GM18870 (cell line): ENCODE measurements at regions not wholly inside any gene's neighbourhood (a gene's known extent, or its start where the extent isn't known, plus 50 kb on each side); places are given as distances from the start of the nearest gene placed in this dataset.
A peak's percentile ranks its signal among the peaks of the same experiment; 100 is the strongest.

Experiments
- ATAC-seq: cut with Tn5 transposase; IDR thresholded peaks from one replicate; pipeline ENCODE4 v1.9.1; 2021; ENCODE audit warnings: moderate library complexity; ENCODE audit not compliant: unreplicated experiment

DNA sequence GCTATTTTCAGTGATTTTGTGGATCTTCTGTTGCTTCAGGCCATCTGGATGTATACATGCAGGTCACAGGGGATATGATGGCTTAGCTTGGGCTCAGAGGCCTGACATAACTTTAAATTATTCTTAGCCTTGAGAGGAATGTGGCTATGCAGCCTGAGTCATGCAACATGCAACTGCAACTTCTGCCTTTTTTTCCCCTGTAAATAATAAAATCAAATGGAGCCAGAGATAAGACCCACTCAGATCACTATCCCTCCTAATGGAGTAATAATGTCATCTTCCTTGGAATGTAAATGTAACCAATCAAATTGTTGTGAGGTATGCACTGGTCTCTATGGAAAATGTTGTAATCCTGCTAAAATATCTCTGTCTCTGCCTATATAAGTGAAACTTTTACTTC, 54.9 kb downstream of the MAGEB17 start:
- no peak for ATAC-seq

DNA sequence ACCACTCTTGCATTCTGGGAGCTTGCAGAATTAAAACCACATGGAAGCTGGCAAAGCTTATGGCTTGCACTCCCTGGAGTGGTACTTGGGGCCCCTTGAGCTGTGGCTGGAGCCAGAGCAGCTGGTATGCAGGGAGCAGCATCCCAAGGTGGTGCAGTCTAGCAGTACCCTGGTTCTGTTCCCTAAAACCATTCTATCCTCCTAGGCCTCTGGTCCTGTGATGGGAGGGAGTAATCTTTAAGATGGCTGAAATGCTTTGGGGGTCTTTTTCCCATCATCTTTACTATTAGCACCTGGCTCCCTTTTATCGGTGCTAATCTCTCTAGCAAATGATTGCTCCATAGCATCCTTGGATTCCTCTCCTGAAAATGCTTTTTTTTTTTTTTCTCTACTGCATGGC, 56.1 kb downstream of the MAGEB17 start:
- no peak for ATAC-seq

DNA sequence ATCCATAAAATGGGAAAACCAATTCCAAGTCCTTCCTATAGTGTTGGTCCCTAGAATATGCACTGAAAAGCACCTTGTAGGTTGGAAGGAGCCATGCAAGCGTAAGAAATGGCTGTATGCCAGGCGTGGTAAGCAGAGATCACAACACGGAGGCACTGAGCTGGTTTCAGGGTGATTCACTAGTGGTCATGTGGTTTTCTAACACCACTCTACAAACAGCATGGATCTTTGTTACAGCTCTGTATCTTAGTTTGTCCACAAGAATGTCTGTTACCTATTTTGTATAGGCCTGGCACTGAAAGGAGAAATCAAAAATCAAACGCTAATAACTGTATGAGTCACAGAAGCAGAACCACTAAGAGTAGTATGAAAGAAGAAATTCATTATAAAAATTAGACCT, 71.9 kb downstream of the MAGEB17 start:
- peak; percentile 86 for ATAC-seq

DNA sequence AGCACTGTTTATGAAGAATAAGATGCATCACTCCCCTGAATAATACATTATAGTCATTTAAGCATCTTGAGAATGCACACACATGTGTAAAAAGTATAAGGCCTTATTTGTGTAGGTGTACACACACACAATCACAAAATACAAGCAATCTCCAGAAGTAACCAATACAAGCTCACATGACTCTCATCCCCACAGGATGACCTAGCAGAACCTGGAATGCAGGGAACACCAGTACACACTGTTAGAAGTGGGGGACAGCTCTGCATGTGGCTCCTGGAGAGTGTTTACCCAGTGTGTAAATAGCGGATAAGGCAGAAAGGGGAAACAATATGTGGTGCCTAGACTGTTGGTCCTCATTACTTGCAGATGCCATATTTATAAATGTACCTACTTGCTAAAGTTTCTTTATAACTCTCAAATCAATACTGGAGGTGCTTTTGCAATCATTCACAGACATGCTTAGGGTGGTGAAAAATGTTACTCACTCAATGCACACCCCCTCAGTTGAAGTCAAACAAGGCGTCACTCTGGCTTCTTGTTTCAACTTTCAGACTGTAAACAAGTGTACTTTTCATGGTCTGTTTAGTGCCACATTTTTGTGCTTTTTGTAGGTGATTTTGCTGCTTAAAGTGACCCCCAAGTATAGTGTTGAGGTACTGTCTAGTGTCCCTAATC, 73.1 kb downstream of the MAGEB17 start:
- ATAC-seq, result no peak

DNA sequence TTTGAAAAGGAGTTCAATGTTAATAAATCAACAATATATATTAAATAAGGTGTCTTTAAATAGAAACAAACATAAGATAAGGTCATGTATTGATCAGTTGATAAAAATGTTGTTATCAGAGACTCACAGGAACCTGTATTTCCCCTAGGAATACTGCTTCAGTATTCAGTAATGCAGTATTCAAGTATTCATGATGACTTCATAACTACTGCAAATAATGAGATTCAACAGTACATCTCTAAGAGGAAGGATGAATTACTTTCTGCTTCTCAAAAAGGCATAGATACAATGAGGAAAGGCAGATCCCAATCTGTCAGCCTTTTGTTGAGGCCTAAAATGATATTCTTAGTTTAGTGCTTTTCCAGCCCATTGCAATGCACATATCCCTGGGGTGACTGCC, 73.7 kb downstream of the MAGEB17 start:
- no peak for ATAC-seq

DNA sequence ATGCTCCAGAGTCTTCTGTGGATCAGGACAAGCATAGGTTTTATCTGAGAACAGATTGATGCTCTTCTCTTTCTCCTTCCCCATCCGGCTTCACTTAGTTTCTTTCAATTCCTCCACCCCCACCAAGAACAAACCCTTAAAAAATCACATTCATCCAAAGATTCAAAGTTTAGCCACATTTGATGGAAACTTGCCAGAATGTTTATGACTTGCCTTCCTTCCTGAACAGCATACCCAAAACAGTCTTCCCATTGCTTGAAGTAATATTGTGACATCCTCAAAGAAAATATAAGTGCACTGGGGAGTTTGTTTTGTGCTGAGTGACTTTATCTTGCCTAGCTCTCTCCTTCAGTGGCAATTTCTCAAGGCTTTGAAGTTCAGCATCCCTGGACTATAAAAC, 83.0 kb downstream of the MAGEB17 start:
- no peak for ATAC-seq

DNA sequence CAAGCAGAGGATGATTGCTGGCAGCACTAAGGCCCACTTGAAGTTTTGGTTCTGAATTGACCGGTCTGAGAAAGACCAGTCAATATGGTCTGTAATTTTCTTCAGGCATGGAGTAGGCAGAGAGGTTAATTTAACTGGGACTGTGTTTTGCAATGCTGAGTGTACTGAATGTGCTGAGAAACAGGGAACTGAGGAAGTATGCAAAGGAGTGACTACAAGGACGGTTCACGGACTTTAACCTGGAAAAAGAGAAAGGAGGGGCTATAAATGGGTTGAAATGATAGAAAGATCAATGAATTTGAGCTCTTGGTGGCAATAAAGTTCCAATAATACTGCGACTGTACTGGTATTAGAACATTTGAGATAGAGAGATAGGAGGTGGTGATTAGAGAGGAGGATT, 84.5 kb downstream of the MAGEB17 start:
- ATAC-seq, result no peak

DNA sequence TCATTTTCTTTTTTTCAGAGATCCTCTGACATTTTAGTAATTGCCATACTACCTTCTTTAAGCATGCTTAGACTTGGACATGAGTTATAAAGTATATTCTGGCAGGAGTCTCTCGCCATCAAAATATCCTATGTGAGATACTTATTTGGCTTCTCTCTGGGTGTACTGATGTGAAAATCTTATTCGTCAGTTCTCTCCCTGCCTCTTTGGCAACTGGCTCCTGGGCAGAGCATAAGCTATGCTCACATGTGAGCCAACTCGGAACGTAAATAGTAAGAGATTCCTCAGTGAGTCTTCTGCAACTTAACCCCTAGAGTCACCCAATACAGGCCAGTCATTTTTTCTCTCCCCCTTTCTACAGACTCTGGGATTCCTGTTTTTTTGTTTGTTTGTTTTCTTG, 91.6 kb downstream of the MAGEB17 start:
- ATAC-seq, result no peak

DNA sequence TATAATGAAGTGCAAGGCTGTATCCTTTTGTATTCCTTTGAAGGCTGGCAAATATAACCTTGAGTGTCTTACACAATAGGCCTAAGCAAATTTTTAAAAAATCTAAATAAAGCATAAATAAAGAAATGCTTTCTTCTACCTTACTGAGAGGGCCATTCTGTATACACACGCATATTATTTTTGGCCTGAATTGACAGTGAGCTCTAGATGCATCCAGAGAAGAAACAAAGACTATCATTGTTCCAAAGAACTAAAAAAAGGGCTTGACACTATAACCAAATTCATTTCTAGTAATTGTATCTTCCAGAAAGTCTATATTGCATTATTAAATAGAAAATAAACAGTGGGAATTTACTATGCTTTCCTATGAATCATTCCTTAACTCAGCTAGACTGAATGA, 100.2 kb downstream of the MAGEB17 start:
- no peak for ATAC-seq

DNA sequence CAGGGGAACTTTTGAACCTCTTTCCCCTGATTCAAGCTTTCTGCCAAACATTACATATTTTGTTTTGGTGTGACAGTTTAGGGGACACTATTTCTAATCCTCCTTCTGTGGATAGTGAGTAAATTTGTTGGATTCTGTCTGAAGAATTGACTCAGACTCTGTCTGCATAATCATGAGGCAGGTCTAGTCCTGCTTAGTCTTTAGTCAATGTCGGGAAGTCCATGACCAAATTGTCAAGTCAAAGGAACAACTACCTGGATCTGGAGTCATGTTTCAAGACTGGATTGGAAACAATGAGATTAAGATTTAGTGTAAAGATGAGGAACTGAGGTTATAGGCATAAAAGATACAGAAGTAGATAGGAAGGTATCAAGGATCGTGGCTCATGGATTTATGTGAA, 100.9 kb downstream of the MAGEB17 start:
- no peak for ATAC-seq

DNA sequence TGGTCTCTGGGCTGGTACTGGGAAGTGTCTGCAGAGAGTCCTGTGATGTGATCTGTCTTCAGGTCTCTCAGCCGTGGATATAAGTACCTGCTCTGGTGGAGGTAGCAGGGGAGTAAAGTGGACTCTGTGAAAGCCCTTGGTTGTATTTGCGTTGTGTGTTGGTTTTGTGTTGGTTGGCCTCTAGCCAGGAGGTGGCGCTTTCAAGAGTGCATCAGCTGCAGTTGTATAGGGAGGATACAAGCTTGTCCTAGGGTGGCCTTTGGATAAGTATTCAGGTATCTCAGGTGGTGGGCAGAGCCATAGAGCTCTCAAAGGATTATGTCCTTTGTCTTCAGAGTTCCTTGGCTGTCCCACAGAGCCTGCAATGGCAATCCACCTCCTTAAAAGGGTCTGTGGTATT, 111.6 kb downstream of the MAGEB17 start:
- no peak for ATAC-seq

DNA sequence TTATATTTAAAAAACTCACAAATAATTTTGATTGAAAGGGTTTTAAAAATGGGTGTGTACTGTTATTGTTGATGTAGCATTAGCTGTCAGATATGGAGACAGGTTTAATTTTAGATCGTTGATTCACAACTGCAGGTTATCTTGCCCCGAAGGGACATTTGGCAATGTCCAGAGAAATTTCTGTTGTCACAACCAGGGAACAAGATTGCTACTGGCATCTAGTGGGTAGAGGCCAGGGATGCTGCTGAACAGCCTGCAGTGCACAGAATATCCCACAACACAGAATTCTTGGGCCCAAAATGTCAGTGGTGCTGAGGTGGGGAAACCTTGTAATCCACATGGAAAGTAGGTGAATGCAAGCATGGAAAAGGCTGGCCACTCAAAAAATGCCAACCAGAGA, 114.9 kb downstream of the MAGEB17 start:
- ATAC-seq, result no peak

DNA sequence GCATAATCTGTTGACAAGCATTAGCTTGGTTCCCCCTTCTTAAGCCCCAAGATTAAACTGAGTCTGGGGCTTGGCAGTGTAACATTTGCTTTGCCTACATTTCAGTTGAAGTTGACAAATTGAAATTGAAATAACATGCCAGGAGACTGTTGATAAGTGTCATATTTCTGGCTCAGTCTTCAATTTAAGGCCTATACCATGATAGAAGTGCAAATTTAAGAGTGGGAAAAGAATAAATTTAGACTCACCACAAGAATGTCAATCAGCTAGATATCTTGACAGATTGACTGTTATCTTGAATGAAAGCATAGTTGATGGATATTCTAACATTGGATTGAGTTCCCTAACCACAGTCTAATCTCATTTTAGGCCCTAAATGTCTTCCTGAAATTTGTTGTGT, 117.6 kb downstream of the MAGEB17 start:
- ATAC-seq, result no peak

DNA sequence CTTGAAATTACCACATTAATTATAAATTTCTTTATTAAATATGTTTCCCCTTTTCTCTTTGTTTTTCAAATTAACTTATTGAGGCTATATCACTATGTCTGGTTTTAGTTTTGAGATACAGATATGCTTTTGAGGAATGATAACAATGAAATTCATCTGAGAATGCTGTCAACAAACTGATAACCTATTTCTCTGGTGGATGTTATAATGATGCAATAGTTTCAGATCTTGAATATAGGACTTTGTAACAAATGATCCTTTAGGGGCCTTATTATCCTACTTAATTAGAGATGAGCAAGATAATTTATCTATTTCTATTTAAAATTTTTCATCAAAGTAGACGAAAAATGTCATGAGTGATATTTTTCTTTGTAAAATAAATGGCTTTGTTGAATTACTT, 123.7 kb downstream of the MAGEB17 start:
- ATAC-seq, result no peak

DNA sequence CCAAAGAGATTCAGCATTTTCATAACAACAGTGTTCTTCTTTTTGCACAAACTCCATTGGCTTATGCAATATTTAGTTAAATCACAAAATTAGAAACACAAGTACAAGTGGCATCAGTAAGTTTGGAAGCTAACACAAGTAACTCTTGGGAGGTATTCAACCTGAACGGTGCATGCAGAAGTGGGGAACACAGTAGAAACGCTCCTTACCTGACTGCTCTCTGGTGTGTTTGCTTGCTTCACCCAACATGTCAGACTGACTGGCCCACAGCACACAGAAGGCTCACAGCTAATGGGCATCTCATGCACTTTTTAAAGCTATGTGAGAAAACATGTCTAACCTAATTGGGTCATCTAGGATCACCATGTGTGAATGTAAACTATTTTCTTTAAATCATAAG, 133.6 kb downstream of the MAGEB17 start:
- no peak for ATAC-seq

DNA sequence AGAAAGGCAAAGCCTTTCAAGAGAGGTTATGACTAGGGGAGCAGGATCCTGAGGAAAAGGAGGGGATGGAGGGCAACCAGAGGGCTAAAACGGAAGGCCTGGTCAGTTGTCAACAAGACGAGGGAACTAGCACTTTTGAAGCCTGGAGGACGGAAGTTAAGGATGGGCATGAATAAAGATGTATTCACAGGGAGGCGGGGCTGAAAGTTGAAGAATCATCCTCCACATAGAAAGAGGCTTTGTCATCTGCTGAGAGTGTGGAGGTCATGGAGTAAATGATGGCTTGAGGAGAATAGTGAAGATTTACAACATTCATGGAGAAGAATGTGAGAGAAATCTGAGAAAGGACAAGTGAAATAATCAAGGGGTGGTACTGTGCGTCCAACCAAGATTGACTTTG, 137.5 kb downstream of the MAGEB17 start:
- no peak for ATAC-seq

DNA sequence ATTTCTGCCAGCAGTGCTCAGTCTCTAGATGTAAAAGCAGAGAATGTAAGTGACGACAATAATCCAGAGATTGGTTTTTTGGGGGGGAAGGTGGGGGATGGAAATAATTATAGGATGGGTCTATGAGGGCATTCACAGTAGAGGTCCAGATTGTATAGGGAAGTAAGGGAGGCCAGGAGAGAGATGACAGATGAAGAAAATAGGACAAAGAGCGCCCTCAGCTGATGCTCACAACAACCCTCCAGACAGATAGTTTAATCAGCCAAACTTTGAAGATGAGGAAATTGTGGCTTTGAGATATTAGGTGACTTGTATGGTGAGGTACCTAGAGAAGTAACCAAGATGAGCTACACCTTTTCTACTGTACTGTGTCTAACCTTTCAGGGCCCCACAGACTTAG, 137.9 kb downstream of the MAGEB17 start:
- no peak for ATAC-seq

DNA sequence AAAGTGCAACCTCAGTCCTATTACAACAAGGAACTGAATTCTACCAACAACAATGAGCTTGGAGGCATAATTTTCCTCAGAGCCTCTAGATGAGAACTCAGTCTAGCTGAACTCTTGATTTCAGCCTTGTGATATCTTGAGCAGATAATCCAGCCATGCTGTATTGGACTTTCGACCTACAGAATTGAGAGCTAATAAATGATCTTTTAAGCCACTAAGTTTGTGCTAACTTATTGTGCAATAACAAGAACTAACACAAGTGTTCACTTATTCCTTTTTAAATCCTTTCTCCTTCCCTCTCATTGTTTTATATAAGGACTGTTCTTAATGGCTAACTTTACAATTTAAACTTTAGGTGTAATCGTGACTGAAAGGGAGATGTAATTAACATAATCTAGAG, 140.7 kb downstream of the MAGEB17 start:
- ATAC-seq, result no peak

DNA sequence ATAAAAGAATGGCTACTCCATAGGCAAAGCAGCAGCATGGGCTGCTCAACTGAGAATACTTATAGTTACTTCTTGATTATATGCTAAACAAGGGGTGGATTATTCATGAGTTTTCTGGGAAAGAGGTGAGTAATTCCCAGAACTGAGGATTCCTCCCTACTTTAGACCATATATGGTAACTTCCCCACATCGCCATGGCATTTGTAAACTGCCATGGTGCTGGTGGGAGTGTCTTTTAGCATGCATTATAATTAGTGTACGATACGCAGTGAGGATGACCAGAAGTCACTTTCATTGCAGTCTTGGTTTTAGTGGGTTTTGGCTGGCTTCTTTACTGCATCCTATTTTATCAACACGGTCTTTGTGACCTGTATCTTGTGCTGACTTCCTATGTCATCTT, 141.5 kb downstream of the MAGEB17 start:
- ATAC-seq, result no peak

DNA sequence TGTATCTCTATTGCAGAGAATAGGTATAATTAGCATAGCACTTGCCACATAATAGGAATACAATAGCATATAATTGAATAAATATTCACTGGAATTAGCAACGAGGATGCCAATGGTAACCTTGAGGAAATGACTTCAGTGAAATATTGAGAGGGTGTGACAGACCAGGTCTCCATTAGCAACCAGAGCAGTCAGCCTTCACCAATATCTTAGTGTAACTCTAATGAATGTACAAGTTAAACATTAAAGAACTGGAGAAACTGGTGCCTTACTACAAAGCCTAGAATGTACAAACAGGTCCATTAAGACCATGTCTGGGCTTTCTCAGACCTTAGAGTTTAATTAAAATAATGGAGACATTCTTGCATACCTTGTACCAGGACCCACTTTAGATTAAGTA, 143.0 kb downstream of the MAGEB17 start:
- ATAC-seq, result no peak

DNA sequence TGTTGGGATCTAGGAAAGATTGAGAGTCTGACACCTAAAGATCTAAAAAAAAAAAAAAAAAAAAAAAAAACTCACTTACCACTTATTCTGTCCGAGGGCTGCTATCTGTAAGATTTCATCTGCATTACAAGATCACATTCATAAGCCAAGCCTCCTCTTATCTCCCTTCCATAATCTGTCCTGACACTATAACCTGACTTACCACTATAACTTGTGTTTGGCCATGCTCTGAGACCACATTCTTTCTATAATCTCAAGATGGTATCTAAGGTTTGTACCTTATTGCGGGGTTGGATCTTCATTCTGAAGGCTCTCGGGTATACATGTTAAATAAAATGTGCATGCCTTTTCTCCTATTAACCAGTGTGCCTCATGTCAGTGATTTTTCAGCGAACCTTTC, 144.4 kb downstream of the MAGEB17 start:
- ATAC-seq, result no peak

DNA sequence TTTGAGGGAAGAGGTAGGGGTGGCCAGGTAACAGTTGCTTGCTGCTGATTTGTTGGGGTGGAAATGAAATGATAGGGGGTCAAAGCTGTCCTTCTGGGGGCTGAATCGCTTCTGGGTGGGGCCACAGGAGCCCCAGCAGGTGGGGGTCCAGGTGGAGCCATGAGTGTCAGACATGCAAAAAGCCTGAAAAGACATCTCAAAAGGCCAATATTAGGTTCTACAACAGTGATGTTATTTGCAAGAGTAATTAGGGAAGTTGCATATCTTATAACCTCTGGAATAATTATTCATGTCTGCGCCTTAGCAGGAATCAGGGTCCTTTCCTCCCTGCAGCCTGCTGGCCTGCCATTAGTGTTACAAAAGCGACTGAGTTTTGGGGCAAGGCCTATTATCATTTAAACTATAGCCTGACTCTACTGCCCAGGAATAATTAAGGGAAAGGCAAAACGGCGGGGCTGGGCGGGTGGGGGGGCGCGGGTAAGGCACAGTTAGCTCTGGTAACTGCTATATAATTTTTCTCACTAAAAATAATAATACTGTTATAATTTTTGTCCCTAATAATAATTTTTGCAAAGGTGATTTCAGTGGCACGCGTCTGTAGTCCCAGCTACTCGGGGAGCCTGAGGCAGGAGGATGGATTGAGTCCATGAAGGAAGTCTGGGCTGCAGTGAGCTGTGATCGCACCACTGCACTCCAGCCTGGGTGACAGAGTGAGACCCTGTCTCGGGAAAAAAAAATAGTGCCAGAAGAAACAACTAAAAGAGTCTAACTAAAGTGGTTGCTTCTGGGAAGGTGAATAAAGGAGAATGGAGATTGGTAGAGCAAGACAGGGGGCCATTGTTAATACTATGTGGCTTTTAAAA, 145.7 kb downstream of the MAGEB17 start:
- no peak for ATAC-seq

DNA sequence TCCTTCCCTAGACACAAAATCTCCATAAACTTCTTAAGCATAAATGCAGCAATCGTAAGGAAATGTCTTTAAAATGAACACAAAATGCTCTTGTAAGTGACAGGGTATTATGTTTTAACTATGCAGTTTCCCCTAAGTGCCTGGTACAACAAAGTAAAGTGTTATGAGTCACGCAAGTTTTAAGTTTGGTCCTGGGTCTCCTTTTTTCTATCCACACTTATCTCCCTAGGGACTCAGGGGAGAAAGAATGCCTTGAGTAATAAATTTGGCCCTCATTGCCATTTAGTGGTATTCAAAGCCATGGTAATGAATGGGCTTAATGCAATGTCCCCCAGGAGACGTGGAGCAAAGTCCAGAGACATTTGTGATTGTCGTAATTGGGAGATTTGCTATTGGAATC, 149.1 kb downstream of the MAGEB17 start:
- ATAC-seq, result no peak
